Loucy (cell line): ENCODE measurements at regions not wholly inside any gene's neighbourhood (a gene's known extent, or its start where the extent isn't known, plus 50 kb on each side); places are given as distances from the start of the nearest gene placed in this dataset.

Experiments
- H2AFZ ChIP-seq: fragments of 200-600 bp; sonication (generic); 2 replicates; pipeline ENCODE4 v1.6.0; 2016; ENCODE audit warnings: antibody characterized with exemption, mild to moderate bottlenecking, low read length, moderate library complexity
- H3F3A ChIP-seq: fragments of 200-600 bp; 2 replicates; pipeline ENCODE4 v1.6.0; 2016; ENCODE audit warnings: antibody characterized with exemption, low read depth, mild to moderate bottlenecking
- H3K27me3 ChIP-seq: fragments of 200-600 bp; sonication (generic); 2 replicates; pipeline ENCODE4 v1.6.1; 2014; ENCODE audit warnings: low read length, mild to moderate bottlenecking; ENCODE audit not compliant: insufficient read depth, poor library complexity, severe bottlenecking
- H3K36me3 ChIP-seq: fragments of 200-600 bp; sonication (generic); 2 replicates; pipeline ENCODE4 v1.6.1; 2016; ENCODE audit warnings: low read length; ENCODE audit not compliant: insufficient read depth
- H3K4me1 ChIP-seq: fragments of 200-600 bp; sonication (generic); 2 replicates; pipeline ENCODE4 v1.5.1; 2014; ENCODE audit warnings: low read length, mild to moderate bottlenecking; ENCODE audit not compliant: insufficient read depth, poor library complexity, severe bottlenecking
- H3K4me2 ChIP-seq: fragments of 200-600 bp; sonication (generic); 2 replicates; pipeline ENCODE4 v1.6.0; 2014; ENCODE audit warnings: antibody characterized with exemption, low read length, low read depth, mild to moderate bottlenecking; ENCODE audit not compliant: poor library complexity, severe bottlenecking
- H3K4me3 ChIP-seq: fragments of 200-600 bp; sonication (generic); 2 replicates; pipeline ENCODE4 v1.5.1; 2014; ENCODE audit warnings: low read length, mild to moderate bottlenecking, mixed read lengths; ENCODE audit not compliant: poor library complexity, severe bottlenecking
- H3K79me2 ChIP-seq: fragments of 200-600 bp; sonication (generic); 2 replicates; pipeline ENCODE4 v1.6.1; 2014; ENCODE audit warnings: low read length; ENCODE audit not compliant: insufficient read depth
- H3K9ac ChIP-seq: fragments of 200-600 bp; sonication (generic); 2 replicates; pipeline ENCODE4 v1.6.0; 2014; ENCODE audit warnings: mild to moderate bottlenecking, low read depth, low read length, moderate library complexity; ENCODE audit not compliant: poor library complexity, severe bottlenecking
- H3K9me2 ChIP-seq: fragments of 200-600 bp; sonication (generic); replicated peaks from 2 replicates; pipeline ENCODE4 v1.6.1; 2016; ENCODE audit warnings: low read depth, low read length, mixed read lengths
- H3K9me3 ChIP-seq: fragments of 200-600 bp; sonication (generic); 2 replicates; pipeline ENCODE4 v1.6.1; 2014; ENCODE audit warnings: mild to moderate bottlenecking, antibody characterized with exemption, low read length, low read depth; ENCODE audit not compliant: insufficient read depth
- H4K20me1 ChIP-seq: fragments of 200-600 bp; sonication (generic); 2 replicates; pipeline ENCODE4 v1.6.0; 2014; ENCODE audit warnings: antibody characterized with exemption, low read length, mild to moderate bottlenecking; ENCODE audit not compliant: insufficient read depth, poor library complexity, severe bottlenecking
- EZH2phosphoT487 ChIP-seq: fragments of 200-600 bp; IDR thresholded peaks from 2 replicates; pipeline ENCODE4 v1.6.1; 2018; ENCODE audit warnings: antibody characterized with exemption, mild to moderate bottlenecking, moderate library complexity, borderline replicate concordance
- TF ChIP-seq, protein P1 (sequence below): fragments of 200-600 bp; sonication (generic); conservative IDR thresholded peaks from 2 replicates; pipeline ENCODE4 v1.5.1; 2014; ENCODE audit warnings: mild to moderate bottlenecking, antibody characterized with exemption, low read length

DNA sequence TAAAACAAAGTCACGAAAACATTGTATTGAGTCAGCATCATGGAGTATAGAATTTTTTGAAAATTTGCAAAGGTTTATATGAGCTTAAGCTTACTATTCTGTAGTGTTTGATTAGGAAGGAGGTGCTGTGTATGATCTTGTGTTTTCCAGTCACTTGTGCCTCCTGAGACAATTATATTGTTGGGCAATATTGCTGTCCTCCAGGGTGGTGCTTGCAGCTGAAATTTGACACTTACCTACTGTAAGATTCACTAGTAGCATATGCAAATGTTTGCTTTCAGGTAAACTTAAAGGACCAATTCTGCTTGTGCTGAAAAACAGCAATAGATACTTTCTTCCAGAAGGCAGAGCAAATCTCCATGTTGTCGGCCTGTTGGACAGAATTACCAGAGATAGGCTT is 268.0 kb downstream of the TGFB2 start:
- H3K4me1 ChIP-seq: no peaks in the 10 kb centered on the region
- H3K27me3 ChIP-seq: no peaks in the 10 kb centered on the region
- H3K36me3 ChIP-seq: no peaks in the 10 kb centered on the region
- no peaks in the 10 kb centered on the region for H3K9me2 ChIP-seq
- H3K9ac ChIP-seq: no peak overlapping the region
- no peak overlapping the region for H3K4me2 ChIP-seq
- H3K4me3 ChIP-seq: no peak overlapping the region
- no peaks in the 10 kb centered on the region for H3F3A ChIP-seq
- no peaks in the 10 kb centered on the region for H4K20me1 ChIP-seq
- no peaks in the 10 kb centered on the region for H3K79me2 ChIP-seq
- no peak overlapping the region for H2AFZ ChIP-seq
- no peak for TF ChIP-seq EZH2phosphoT487
- TF ChIP-seq, protein P1, sequence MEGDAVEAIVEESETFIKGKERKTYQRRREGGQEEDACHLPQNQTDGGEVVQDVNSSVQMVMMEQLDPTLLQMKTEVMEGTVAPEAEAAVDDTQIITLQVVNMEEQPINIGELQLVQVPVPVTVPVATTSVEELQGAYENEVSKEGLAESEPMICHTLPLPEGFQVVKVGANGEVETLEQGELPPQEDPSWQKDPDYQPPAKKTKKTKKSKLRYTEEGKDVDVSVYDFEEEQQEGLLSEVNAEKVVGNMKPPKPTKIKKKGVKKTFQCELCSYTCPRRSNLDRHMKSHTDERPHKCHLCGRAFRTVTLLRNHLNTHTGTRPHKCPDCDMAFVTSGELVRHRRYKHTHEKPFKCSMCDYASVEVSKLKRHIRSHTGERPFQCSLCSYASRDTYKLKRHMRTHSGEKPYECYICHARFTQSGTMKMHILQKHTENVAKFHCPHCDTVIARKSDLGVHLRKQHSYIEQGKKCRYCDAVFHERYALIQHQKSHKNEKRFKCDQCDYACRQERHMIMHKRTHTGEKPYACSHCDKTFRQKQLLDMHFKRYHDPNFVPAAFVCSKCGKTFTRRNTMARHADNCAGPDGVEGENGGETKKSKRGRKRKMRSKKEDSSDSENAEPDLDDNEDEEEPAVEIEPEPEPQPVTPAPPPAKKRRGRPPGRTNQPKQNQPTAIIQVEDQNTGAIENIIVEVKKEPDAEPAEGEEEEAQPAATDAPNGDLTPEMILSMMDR: no peak
- H3K9me3 ChIP-seq: no peaks in the 10 kb centered on the region

DNA sequence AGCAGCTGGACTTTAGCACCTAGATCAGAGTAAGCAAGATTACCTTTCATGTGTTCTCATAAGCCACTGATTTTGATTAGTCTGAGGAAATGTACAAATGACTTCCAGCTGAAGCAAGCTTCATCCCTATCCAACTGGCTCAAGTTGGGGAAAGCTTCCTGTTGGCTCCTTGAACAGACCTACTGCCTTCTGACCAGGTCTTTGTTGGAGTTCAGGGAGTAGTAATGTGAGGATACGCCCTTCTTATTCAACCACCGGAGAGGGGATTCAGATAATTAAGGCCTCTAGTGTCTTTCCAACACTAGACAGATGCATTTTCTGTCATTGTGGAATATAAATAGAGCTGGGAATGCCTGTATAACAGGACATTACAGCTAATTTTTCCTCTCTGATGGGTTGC is 268.9 kb downstream of the TGFB2 start:
- Histone ChIP-seq H3K9me3 (no peaks in the 10 kb centered on the region), H3K9me2 (no peaks in the 10 kb centered on the region), H3K79me2 (no peaks in the 10 kb centered on the region), H3K9ac (no peak overlapping the region), H3K27me3 (no peaks in the 10 kb centered on the region), H3K4me2 (no peak overlapping the region), H4K20me1 (no peaks in the 10 kb centered on the region), H3K4me1 (no peaks in the 10 kb centered on the region), H3K36me3 (no peaks in the 10 kb centered on the region), H3F3A (no peaks in the 10 kb centered on the region), H2AFZ (no peak overlapping the region), H3K4me3 (no peak overlapping the region)
- TF ChIP-seq, protein P1: no peak
- no peak for TF ChIP-seq EZH2phosphoT487

DNA sequence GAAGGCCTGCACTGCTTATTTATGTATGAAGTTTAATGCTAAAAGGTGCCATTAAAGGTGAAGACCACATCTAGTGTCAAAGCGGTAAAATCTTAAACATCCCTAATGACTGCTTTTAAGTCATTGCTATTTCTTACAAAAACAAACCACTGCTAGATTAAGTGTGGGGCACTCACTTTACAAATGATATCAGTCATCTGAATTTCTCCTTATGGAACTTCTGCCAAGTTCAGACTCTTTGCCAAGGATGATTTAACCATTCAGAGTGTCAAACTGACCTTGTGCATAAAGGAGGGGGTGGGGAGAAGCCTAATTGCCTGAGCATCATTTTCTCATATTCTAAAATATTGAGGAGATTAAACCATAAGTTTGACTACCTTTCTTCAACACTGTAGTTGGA is 271.5 kb downstream of the TGFB2 start:
- TF ChIP-seq, protein P1: no peak
- no peak for TF ChIP-seq EZH2phosphoT487
- no peaks in the 10 kb centered on the region for H3K9me2 ChIP-seq
- no peak overlapping the region for H3K9ac ChIP-seq
- H3K4me1 ChIP-seq: no peaks in the 10 kb centered on the region
- no peak overlapping the region for H3K4me3 ChIP-seq
- H3F3A ChIP-seq: no peaks in the 10 kb centered on the region
- no peaks in the 10 kb centered on the region for H3K79me2 ChIP-seq
- no peaks in the 10 kb centered on the region for H3K27me3 ChIP-seq
- H3K36me3 ChIP-seq: no peaks in the 10 kb centered on the region
- no peak overlapping the region for H3K4me2 ChIP-seq
- H4K20me1 ChIP-seq: no peaks in the 10 kb centered on the region
- H3K9me3 ChIP-seq: no peaks in the 10 kb centered on the region
- no peak overlapping the region for H2AFZ ChIP-seq
